Upper lobe of left lung (tissue), 6 donors: ENCODE measurements at regions not wholly inside any gene's neighbourhood (a gene's known extent, or its start where the extent isn't known, plus 50 kb on each side); places are given as distances from the start of the nearest gene placed in this dataset.
A peak's percentile ranks its signal among the peaks of the same experiment; 100 is the strongest.

ENCODE experiments used
- ATAC-seq, 2 donors: fragments of 200-7000 bp; cut with Tn5 transposase; one replicate each; pipeline ENCODE4 v1.9.1; 2022; ENCODE audit warnings: mild to moderate bottlenecking in 2 of 2, moderate library complexity in 2 of 2; ENCODE audit not compliant: low FRiP score in 2 of 2
- DNase-seq, 2 donors: peaks; one replicate each; pipeline ENCODE4 v3.0.0-alpha.2; 2019 to 2020
- H3K27ac ChIP-seq, 4 donors: fragments of 200-600 bp; sonication (generic); one replicate each; pipeline ENCODE4 v1.5.1; 2016 to 2019
- H3K27me3 ChIP-seq, 4 donors: fragments of 200-600 bp; sonication (generic); one replicate each; pipeline ENCODE4 v1.5.1; 2017 to 2019
- H3K36me3 ChIP-seq, 4 donors: fragments of 200-600 bp; sonication (generic); one replicate each; pipeline ENCODE4 v1.5.1; 2016 to 2019
- H3K4me1 ChIP-seq, 4 donors: fragments of 200-600 bp; sonication (generic); one replicate each; pipeline ENCODE4 v1.5.1; 2018 to 2019
- H3K4me3 ChIP-seq, 4 donors: fragments of 200-600 bp; sonication (generic); one replicate each; pipeline ENCODE4 v1.5.1; 2017 to 2019; ENCODE audit warnings: mild to moderate bottlenecking in 2 of 4, moderate library complexity in 1 of 4
- H3K9me3 ChIP-seq, 4 donors: fragments of 200-600 bp; sonication (generic); one replicate each; pipeline ENCODE4 v1.5.1; 2018 to 2019
- EP300 ChIP-seq, 4 donors: sonication (generic); formaldehyde crosslinking; IDR thresholded peaks; one replicate each; pipeline ENCODE4 v1.5.1; 2017; ENCODE audit warnings: antibody characterized with exemption in 4 of 4, control low read depth in 2 of 4
- POLR2A ChIP-seq, 4 donors: fragments of 450-650 bp; IDR thresholded peaks; one replicate each; pipeline ENCODE4 v1.5.1; 2016 to 2017; ENCODE audit warnings: antibody characterized with exemption in 4 of 4, mild to moderate bottlenecking in 2 of 4
- POLR2AphosphoS5 ChIP-seq, 2 donors: sonication (generic); formaldehyde crosslinking; IDR thresholded peaks; one replicate each; pipeline ENCODE4 v1.5.1; 2017; ENCODE audit warnings: antibody characterized with exemption in 2 of 2
- WGBS, 2 donors: methylation state at CpG; one replicate each; pipeline ENCODE4 v1.1.5; 2017 to 2018; 5-methylcytosine and 5-hydroxymethylcytosine counted together
- TF ChIP-seq, protein P1 (sequence below), 6 experiments: fragments of 450-650 bp in 4 of 6; fragments of 200-600 bp in 2 of 6; sonication (generic) in 2 of 6; IDR thresholded peaks; one replicate each; pipeline ENCODE4 v1.5.1; 2016 to 2019; ENCODE audit warnings: antibody characterized with exemption in 6 of 6
- donor health status: DM: no; HTN: no; CAD: no; lungs with moderate emphysema.
- donor health status: DM: no; HTN: yes; CAD: no; lungs with severe emphysema.

DNA sequence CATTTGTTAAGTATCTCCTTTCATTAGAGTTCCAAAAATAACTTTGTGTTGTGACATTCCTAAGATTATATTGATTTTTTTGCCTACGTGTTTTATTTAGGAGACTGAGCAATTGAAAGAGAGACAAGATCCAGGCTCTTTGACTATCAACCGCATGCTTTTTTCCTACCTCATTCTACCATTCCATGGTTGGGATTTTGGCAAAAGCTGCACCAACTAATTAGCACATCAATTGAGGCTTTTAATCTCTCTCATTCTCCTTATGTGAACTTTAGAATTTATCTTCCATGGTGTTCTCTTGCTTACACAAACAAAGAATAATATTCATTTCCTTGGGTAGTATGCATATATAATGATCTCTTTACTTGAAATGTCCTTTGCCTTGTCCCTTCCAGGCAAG lies 338.7 kb upstream of the SMC2 start:
- DNase-seq = no peak
- Histone ChIP-seq H3K4me3 (no peak overlapping the region), H3K9me3 (no peaks in the 10 kb centered on the region), H3K27me3 (no peaks in the 10 kb centered on the region), H3K4me1 (no peaks in the 10 kb centered on the region), H3K36me3 (no peaks in the 10 kb centered on the region), H3K27ac (no peak overlapping the region)
- TF ChIP-seq POLR2A (IDR thresholded peaks at IDR 0.05) (no peak), EP300 (IDR thresholded peaks at IDR 0.05) (no peak), POLR2AphosphoS5 (IDR thresholded peaks at IDR 0.05) (no peak)
- TF ChIP-seq, protein P1, sequence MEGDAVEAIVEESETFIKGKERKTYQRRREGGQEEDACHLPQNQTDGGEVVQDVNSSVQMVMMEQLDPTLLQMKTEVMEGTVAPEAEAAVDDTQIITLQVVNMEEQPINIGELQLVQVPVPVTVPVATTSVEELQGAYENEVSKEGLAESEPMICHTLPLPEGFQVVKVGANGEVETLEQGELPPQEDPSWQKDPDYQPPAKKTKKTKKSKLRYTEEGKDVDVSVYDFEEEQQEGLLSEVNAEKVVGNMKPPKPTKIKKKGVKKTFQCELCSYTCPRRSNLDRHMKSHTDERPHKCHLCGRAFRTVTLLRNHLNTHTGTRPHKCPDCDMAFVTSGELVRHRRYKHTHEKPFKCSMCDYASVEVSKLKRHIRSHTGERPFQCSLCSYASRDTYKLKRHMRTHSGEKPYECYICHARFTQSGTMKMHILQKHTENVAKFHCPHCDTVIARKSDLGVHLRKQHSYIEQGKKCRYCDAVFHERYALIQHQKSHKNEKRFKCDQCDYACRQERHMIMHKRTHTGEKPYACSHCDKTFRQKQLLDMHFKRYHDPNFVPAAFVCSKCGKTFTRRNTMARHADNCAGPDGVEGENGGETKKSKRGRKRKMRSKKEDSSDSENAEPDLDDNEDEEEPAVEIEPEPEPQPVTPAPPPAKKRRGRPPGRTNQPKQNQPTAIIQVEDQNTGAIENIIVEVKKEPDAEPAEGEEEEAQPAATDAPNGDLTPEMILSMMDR (IDR thresholded peaks at IDR 0.05) = no peak
- 68 to 75% methylated on average over 2 of the region's 2 CpGs for WGBS, 2 donors
- ATAC-seq = no peak

GRCh38 chr9:103755986-103756385 lies 338.1 kb upstream of the SMC2 start:
- H3K4me3 ChIP-seq = no peak overlapping the region
- no peak for DNase-seq
- H3K9me3 ChIP-seq = no peaks in the 10 kb centered on the region
- WGBS, 2 donors = 59 to 69% methylated on average over 1 of the region's 1 CpG
- no peaks in the 10 kb centered on the region for H3K27me3 ChIP-seq
- H3K36me3 ChIP-seq = no peaks in the 10 kb centered on the region
- no peak for ATAC-seq
- H3K4me1 ChIP-seq = no peaks in the 10 kb centered on the region
- H3K27ac ChIP-seq = no peak overlapping the region
- TF ChIP-seq POLR2A (IDR thresholded peaks at IDR 0.05) (no peak), EP300 (IDR thresholded peaks at IDR 0.05) (no peak), POLR2AphosphoS5 (IDR thresholded peaks at IDR 0.05) (no peak)
- TF ChIP-seq, protein P1 (IDR thresholded peaks at IDR 0.05) = no peak

- Histone ChIP-seq H3K27me3 (no peaks in the 10 kb centered on the region), H3K9me3 (no peaks in the 10 kb centered on the region), H3K4me3 (no peak overlapping the region), H3K4me1 (no peaks in the 10 kb centered on the region), H3K27ac (no peak overlapping the region), H3K36me3 (no peaks in the 10 kb centered on the region)
- DNase-seq (no peak), ATAC-seq (no peak)
- 47 to 89% methylated on average over 2 of the region's 3 CpGs for WGBS, 2 donors
- no peak for TF ChIP-seq POLR2AphosphoS5 (IDR thresholded peaks at IDR 0.05)
- no peak for TF ChIP-seq EP300 (IDR thresholded peaks at IDR 0.05)
- TF ChIP-seq, protein P1 (IDR thresholded peaks at IDR 0.05) = no peak
- no peak for TF ChIP-seq POLR2A (IDR thresholded peaks at IDR 0.05)
Measured at GRCh38 chr9:103757062-103757461, 337.0 kb upstream of the SMC2 start.

DNA sequence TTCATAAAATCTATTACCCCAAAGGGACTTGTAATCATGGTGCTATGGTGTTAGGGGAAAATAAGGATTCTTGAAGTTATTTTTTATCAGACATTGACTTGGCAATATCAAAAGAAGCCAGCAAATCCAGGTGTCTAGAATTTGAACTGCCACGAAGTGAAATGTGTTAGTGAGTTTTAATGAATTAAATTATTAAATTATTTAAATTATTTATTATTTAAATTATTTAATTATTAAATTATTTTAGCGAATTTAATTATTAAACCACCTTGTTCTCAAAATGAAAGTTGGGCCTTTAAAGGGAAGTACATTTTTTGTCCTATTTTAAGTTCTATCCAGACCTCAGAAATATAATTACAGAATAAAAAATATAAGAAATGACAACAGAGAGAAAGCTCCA lies 332.6 kb upstream of the SMC2 start:
- no peak overlapping the region for H3K4me3 ChIP-seq
- no peak for ATAC-seq
- H3K27ac ChIP-seq = no peak overlapping the region
- no peak for DNase-seq
- no peaks in the 10 kb centered on the region for H3K27me3 ChIP-seq
- TF ChIP-seq POLR2AphosphoS5 (IDR thresholded peaks at IDR 0.05) (no peak), POLR2A (IDR thresholded peaks at IDR 0.05) (no peak), EP300 (IDR thresholded peaks at IDR 0.05) (no peak)
- TF ChIP-seq, protein P1 (IDR thresholded peaks at IDR 0.05) = no peak
- H3K36me3 ChIP-seq = no peaks in the 10 kb centered on the region
- H3K4me1 ChIP-seq = no peaks in the 10 kb centered on the region
- H3K9me3 ChIP-seq = no peaks in the 10 kb centered on the region
- 66 to 69% methylated on average over 2 of the region's 2 CpGs for WGBS, 2 donors

DNA sequence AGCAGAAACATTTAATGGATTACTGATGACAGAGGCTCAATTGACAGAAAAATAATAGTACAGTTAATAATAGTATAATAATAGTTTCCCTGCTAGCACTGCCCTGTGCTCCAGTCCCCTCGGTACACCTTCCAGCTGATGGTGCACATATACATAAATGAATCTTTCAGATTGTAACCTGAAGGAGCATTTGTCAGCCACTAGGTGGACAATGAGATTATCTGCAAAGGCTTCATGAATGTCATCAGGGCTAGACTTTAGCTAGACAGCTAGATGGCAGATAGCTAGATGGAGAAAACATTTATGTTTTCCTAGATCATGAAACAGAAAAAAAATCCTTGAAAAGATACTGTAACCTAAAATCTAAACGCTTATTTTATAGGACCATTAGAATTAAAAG lies 304.4 kb upstream of the SMC2 start:
- no peak for DNase-seq
- no peaks in the 10 kb centered on the region for H3K27me3 ChIP-seq
- TF ChIP-seq, protein P1 (IDR thresholded peaks at IDR 0.05) = peak in 1 of 6 experiments; percentile 21
- TF ChIP-seq POLR2AphosphoS5 (IDR thresholded peaks at IDR 0.05) = no peak
- WGBS, 2 donors = 77 to 81% methylated on average over 2 of the region's 2 CpGs
- ATAC-seq = no peak
- H3K4me3 ChIP-seq = no peak overlapping the region
- H3K4me1 ChIP-seq = no peaks in the 10 kb centered on the region
- no peak overlapping the region for H3K27ac ChIP-seq
- no peaks in the 10 kb centered on the region for H3K36me3 ChIP-seq
- H3K9me3 ChIP-seq = no peaks in the 10 kb centered on the region
